Kidney (tissue), 13 donors: ENCODE measurements at regions not wholly inside any gene's neighbourhood (a gene's known extent, or its start where the extent isn't known, plus 50 kb on each side); places are given as distances from the start of the nearest gene placed in this dataset.

Experiments
- DNase-seq, 5 donors: peaks; one replicate each; pipeline ENCODE4 v3.0.0-alpha.2; 2013 to 2020
- FAIRE-seq: peaks from 2 replicates; lab custom pipeline; 2012; peaks lifted over from hg19 to GRCh38; lab: Jason Lieb, UNC
- H3K27ac ChIP-seq, 2 donors: one replicate each; pipeline ENCODE4 v1.7.0; 2013; ENCODE audit warnings: low read depth in 2 of 2, low read length in 2 of 2, inconsistent platforms in 1 of 2
- H3K27me3 ChIP-seq: one replicate; pipeline ENCODE4 v1.7.1; 2013; ENCODE audit warnings: low read length, inconsistent platforms; ENCODE audit not compliant: control insufficient read depth, insufficient read depth
- H3K36me3 ChIP-seq, 3 donors: one replicate each; pipeline versions ENCODE4 v1.7.0 to v1.7.1; 2013; ENCODE audit warnings: low read length in 3 of 3, control low read depth in 1 of 3, inconsistent platforms in 1 of 3; ENCODE audit not compliant: insufficient read depth in 3 of 3, control insufficient read depth in 2 of 3
- H3K4me1 ChIP-seq, 3 donors: one replicate each; pipeline versions ENCODE4 v1.7.0 to v1.7.1; 2013; ENCODE audit warnings: low read length in 3 of 3, inconsistent platforms in 1 of 3, low read depth in 1 of 3; ENCODE audit not compliant: control insufficient read depth in 2 of 3, insufficient read depth in 2 of 3
- H3K4me3 ChIP-seq, 3 donors: one replicate each; pipeline versions ENCODE4 v1.7.0 to v1.8.1; 2013; ENCODE audit warnings: low read length in 3 of 3, control low read depth in 1 of 3, inconsistent platforms in 1 of 3
- H3K9ac ChIP-seq, 3 donors: one replicate each; pipeline versions ENCODE4 v1.7.0 to v1.7.1; 2013; ENCODE audit warnings: low read length in 3 of 3, control low read depth in 1 of 3, inconsistent platforms in 1 of 3
- H3K9me3 ChIP-seq, 3 donors: one replicate each; pipeline versions ENCODE4 v1.7.0 to v1.7.1; 2013; ENCODE audit warnings: low read length in 3 of 3, control low read depth in 1 of 3, inconsistent platforms in 1 of 3; ENCODE audit not compliant: control insufficient read depth in 2 of 3, insufficient read depth in 1 of 3
- CTCF ChIP-seq: IDR thresholded peaks from 3 replicates; pipeline ENCODE4 v1.5.1; 2012; ENCODE audit warnings: mild to moderate bottlenecking, moderate library complexity, borderline replicate concordance; ENCODE audit not compliant: insufficient read depth; ENCODE audit errors: extremely low read depth
- intact Hi-C: fragments of 100-400 bp; cut with DNase I; formaldehyde crosslinking; loops from one replicate; pipeline ENCODE4 v1.11.1; 2022
- donor health status: control.
- donor health status: control.
- donor health status: control.
- donor health status: control.
- donor health status: control.
- donor health status: DM: yes; HTN: yes; CAD: no.
- donor health status: Normal renal cell carcinoma (clear cell type).

GRCh38 chr9:74321396-74321795, 175.7 kb upstream of the RORB start:
- H3K4me3 ChIP-seq: no peak overlapping the region
- FAIRE-seq (no peak), DNase-seq (no peak)
- intact Hi-C loops: no loop called here
- H3K4me1 ChIP-seq: no peaks in the 10 kb centered on the region
- H3K27me3 ChIP-seq: no peaks in the 10 kb centered on the region
- H3K9me3 ChIP-seq: no peaks in the 10 kb centered on the region
- no peak overlapping the region for H3K27ac ChIP-seq
- H3K9ac ChIP-seq: no peak overlapping the region
- no peak for TF ChIP-seq CTCF
- no peaks in the 10 kb centered on the region for H3K36me3 ChIP-seq

- intact Hi-C loops: no loop called here
- no peak for TF ChIP-seq CTCF
- no peak for DNase-seq
Observed at GRCh38 chr9:74322661-74323314, 174.3 kb upstream of the RORB start.

DNA sequence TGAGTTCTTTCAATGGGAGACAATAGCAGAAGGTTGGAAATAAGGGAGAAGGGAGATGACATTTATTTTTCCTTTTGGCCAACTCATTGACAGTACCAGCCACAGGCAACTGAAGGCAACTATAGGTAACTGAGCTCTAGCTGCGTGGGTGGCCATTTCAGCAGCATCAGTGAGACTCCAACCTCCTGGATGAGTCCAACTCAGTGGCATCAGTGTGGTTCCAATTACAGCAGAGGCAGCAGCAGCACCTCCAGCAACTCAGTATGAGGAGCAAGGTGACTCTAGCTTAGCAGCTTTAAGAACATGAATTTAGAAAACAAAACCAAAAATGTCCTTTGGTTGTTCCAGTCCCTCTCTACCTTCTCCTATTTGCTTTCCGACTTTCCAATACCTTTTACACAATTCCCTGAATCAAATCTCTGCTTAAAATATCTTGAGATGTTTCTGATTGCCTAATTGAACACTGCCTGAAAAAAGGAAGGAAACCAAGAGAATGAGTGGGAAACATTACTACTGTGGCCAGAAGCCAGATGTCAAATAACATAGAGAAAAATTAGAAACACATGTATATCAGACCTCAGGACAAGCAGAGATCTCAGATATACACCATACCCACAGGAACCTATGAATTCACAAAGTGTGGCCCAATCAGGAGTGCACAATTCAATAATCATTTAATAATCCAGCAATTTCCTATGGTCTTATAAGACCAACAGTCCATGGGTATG, 166.5 kb upstream of the RORB start:
- H3K9ac ChIP-seq: no peak overlapping the region
- no peaks in the 10 kb centered on the region for H3K36me3 ChIP-seq
- intact Hi-C loops: no loop called here
- no peaks in the 10 kb centered on the region for H3K27me3 ChIP-seq
- DNase-seq: no peak
- H3K27ac ChIP-seq: no peak overlapping the region
- H3K4me3 ChIP-seq: no peak overlapping the region
- H3K9me3 ChIP-seq: no peaks in the 10 kb centered on the region
- H3K4me1 ChIP-seq: no peaks in the 10 kb centered on the region
- no peak for FAIRE-seq
- TF ChIP-seq CTCF: no peak

More at GRCh38 chr9:74322661-74323314, 174.3 kb upstream of the RORB start:
- Histone ChIP-seq H3K9me3 (no peaks in the 10 kb centered on the region), H3K27ac (no peak overlapping the region), H3K27me3 (no peaks in the 10 kb centered on the region), H3K9ac (no peak overlapping the region), H3K4me3 (no peak overlapping the region), H3K4me1 (no peaks in the 10 kb centered on the region), H3K36me3 (no peaks in the 10 kb centered on the region)
- no peak for FAIRE-seq
